ENCODE measurements at regions not wholly inside any gene's neighbourhood (a gene's known extent, or its start where the extent isn't known, plus 50 kb on each side); places are given as distances from the start of the nearest gene placed in this dataset.

GRCh38 chr2:241935314-241935713 is 65.8 kb downstream of the RTP5 start:
- Mint-ChIP-seq H3K27me3 (ENCODE audit: low read depth, poor library complexity) (peaks cover 8% of the 10 kb centered on the region), H3K27ac (no peak overlapping the region), H3K9me3 (peaks cover 17% of the 10 kb centered on the region), H3K4me3 (no peak overlapping the region), H3K36me3 (ENCODE audit: low read depth) (peaks cover 8% of the 10 kb centered on the region), H3K4me1 (peaks cover 5% of the 10 kb centered on the region)
- no peak for TF ChIP-seq CTCF (IDR thresholded peaks at IDR 0.05)
- DNase-seq = no peak

- Mint-ChIP-seq H3K9me3 (peaks cover 21% of the 10 kb centered on the region), H3K27me3 (ENCODE audit: low read depth, poor library complexity) (peaks cover 8% of the 10 kb centered on the region), H3K27ac (no peak overlapping the region), H3K4me1 (peaks cover 5% of the 10 kb centered on the region), H3K4me3 (no peak overlapping the region), H3K36me3 (ENCODE audit: low read depth) (peaks cover 8% of the 10 kb centered on the region)
- TF ChIP-seq CTCF (IDR thresholded peaks at IDR 0.05) = no peak
- DNase-seq = no peak
These were observed 66.2 kb downstream of the RTP5 start for GRCh38 chr2:241935774-241936173.

- peaks cover 8% of the 10 kb centered on the region for H3K36me3 Mint-ChIP-seq (ENCODE audit: low read depth)
- peaks cover 5% of the 10 kb centered on the region for H3K4me1 Mint-ChIP-seq
- H3K9me3 Mint-ChIP-seq = peaks cover 21% of the 10 kb centered on the region
- H3K27me3 Mint-ChIP-seq (ENCODE audit: low read depth, poor library complexity) = peaks cover 5% of the 10 kb centered on the region
- H3K4me3 Mint-ChIP-seq = no peak overlapping the region
- TF ChIP-seq CTCF (IDR thresholded peaks at IDR 0.05) = no peak
- H3K27ac Mint-ChIP-seq = no peak overlapping the region
- DNase-seq = no peak
These were observed 67.1 kb downstream of the RTP5 start for GRCh38 chr2:241936457-241937133.

- H3K27me3 Mint-ChIP-seq (ENCODE audit: low read depth, poor library complexity) = peaks cover 5% of the 10 kb centered on the region
- peaks cover 21% of the 10 kb centered on the region for H3K9me3 Mint-ChIP-seq
- peaks cover 8% of the 10 kb centered on the region for H3K36me3 Mint-ChIP-seq (ENCODE audit: low read depth)
- peaks cover 5% of the 10 kb centered on the region for H3K4me1 Mint-ChIP-seq
- DNase-seq = no peak
- TF ChIP-seq CTCF (IDR thresholded peaks at IDR 0.05) = no peak
- H3K4me3 Mint-ChIP-seq = no peak overlapping the region
- no peak overlapping the region for H3K27ac Mint-ChIP-seq
These were observed 67.8 kb downstream of the RTP5 start for GRCh38 chr2:241937297-241937696.

GRCh38 chr2:241939541-241939940 is 70.0 kb downstream of the RTP5 start:
- no peak for DNase-seq
- no peak overlapping the region for H3K27ac Mint-ChIP-seq
- H3K27me3 Mint-ChIP-seq (ENCODE audit: low read depth, poor library complexity) = peaks cover 8% of the 10 kb centered on the region
- peaks cover 8% of the 10 kb centered on the region for H3K36me3 Mint-ChIP-seq (ENCODE audit: low read depth)
- no peaks in the 10 kb centered on the region for H3K4me1 Mint-ChIP-seq
- no peak overlapping the region for H3K4me3 Mint-ChIP-seq
- no peak for TF ChIP-seq CTCF (IDR thresholded peaks at IDR 0.05)
- H3K9me3 Mint-ChIP-seq = peaks cover 21% of the 10 kb centered on the region

GRCh38 chr2:241940329-241940728 is 70.8 kb downstream of the RTP5 start:
- TF ChIP-seq CTCF (IDR thresholded peaks at IDR 0.05) = no peak
- H3K4me1 Mint-ChIP-seq = no peaks in the 10 kb centered on the region
- H3K27me3 Mint-ChIP-seq (ENCODE audit: low read depth, poor library complexity) = peaks cover 12% of the 10 kb centered on the region
- no peak for DNase-seq
- H3K27ac Mint-ChIP-seq = no peak overlapping the region
- peaks cover 8% of the 10 kb centered on the region for H3K36me3 Mint-ChIP-seq (ENCODE audit: low read depth)
- H3K9me3 Mint-ChIP-seq = peaks cover 17% of the 10 kb centered on the region
- H3K4me3 Mint-ChIP-seq = no peak overlapping the region

Measured in nephron progenitor cell (in vitro differentiated cells).